Osteoblast (primary cell): ENCODE measurements at regions not wholly inside any gene's neighbourhood (a gene's known extent, or its start where the extent isn't known, plus 50 kb on each side); places are given as distances from the start of the nearest gene placed in this dataset.
A peak's percentile ranks its signal among the peaks of the same experiment; 100 is the strongest.

ENCODE experiments used
- DNase-seq: peaks from one replicate; pipeline ENCODE4 v3.0.0; 2011; ENCODE audit warnings: low spot score, mixed read lengths; ENCODE audit not compliant: insufficient read length; ENCODE audit errors: missing footprints
- H2AFZ ChIP-seq: 2 replicates; pipeline ENCODE4 v1.6.0; 2011; ENCODE audit warnings: mild to moderate bottlenecking, low read length
- H3K27ac ChIP-seq: 2 replicates; pipeline ENCODE4 v1.5.1; 2011; ENCODE audit warnings: mild to moderate bottlenecking, low read depth, low read length, moderate library complexity
- H3K27me3 ChIP-seq: 2 replicates; pipeline ENCODE4 v1.6.0; 2012; ENCODE audit warnings: mild to moderate bottlenecking, control low read depth, inconsistent platforms, low read length, moderate library complexity; ENCODE audit not compliant: insufficient read depth
- H3K36me3 ChIP-seq: 2 replicates; pipeline ENCODE4 v1.5.1; 2011; ENCODE audit warnings: mild to moderate bottlenecking, low read length, control low read depth, moderate library complexity; ENCODE audit not compliant: insufficient read depth
- H3K4me1 ChIP-seq: 2 replicates; pipeline ENCODE4 v1.5.1; 2011; ENCODE audit warnings: mild to moderate bottlenecking, low read length, control low read depth, moderate library complexity; ENCODE audit not compliant: insufficient read depth
- H3K4me2 ChIP-seq: 2 replicates; pipeline ENCODE4 v1.6.0; 2011; ENCODE audit warnings: mild to moderate bottlenecking, low read length; ENCODE audit not compliant: insufficient read depth
- H3K4me3 ChIP-seq: fragments of 200-600 bp; sonication (generic); 3 replicates; pipeline ENCODE4 v1.5.1; 2012; ENCODE audit warnings: mild to moderate bottlenecking, low read length, inconsistent platforms; ENCODE audit not compliant: insufficient read depth
- H3K79me2 ChIP-seq: 2 replicates; pipeline ENCODE4 v1.6.0; 2012; ENCODE audit warnings: mild to moderate bottlenecking, low read length, control low read depth, inconsistent platforms; ENCODE audit not compliant: insufficient read depth
- H3K9me3 ChIP-seq: 2 replicates; pipeline ENCODE4 v1.5.1; 2011; ENCODE audit warnings: low read depth, low read length, control low read depth
- H4K20me1 ChIP-seq: 2 replicates; pipeline ENCODE4 v1.6.0; 2012; ENCODE audit warnings: mild to moderate bottlenecking, low read length, control low read depth; ENCODE audit not compliant: insufficient read depth
- CTCF ChIP-seq: IDR thresholded peaks from 2 replicates; pipeline ENCODE4 v1.5.1; 2011; ENCODE audit warnings: mild to moderate bottlenecking, low read depth, low read length, moderate library complexity; ENCODE audit errors: extremely low read depth

GRCh38 chr15:96585484-96586386 lies 255.2 kb downstream of the NR2F2 start:
- Histone ChIP-seq H4K20me1 (no peaks in the 10 kb centered on the region), H3K4me1 (no peaks in the 10 kb centered on the region), H3K27me3 (no peaks in the 10 kb centered on the region), H3K4me2 (no peak overlapping the region), H3K79me2 (no peaks in the 10 kb centered on the region), H3K4me3 (no peak overlapping the region), H3K27ac (no peak overlapping the region), H3K36me3 (no peaks in the 10 kb centered on the region), H3K9me3 (no peaks in the 10 kb centered on the region), H2AFZ (no peak overlapping the region)
- DNase-seq: peak; percentile 9
- TF ChIP-seq CTCF: no peak

- Histone ChIP-seq H3K36me3 (no peaks in the 10 kb centered on the region), H4K20me1 (no peaks in the 10 kb centered on the region), H3K4me1 (no peaks in the 10 kb centered on the region), H3K27ac (no peak overlapping the region), H3K4me3 (no peak overlapping the region), H3K9me3 (no peaks in the 10 kb centered on the region), H3K79me2 (no peaks in the 10 kb centered on the region), H3K27me3 (no peaks in the 10 kb centered on the region), H2AFZ (no peak overlapping the region), H3K4me2 (no peak overlapping the region)
- no peak for TF ChIP-seq CTCF
- peak; percentile 3 for DNase-seq
These were observed 256.4 kb downstream of the NR2F2 start for GRCh38 chr15:96586901-96587300.

GRCh38 chr15:96589864-96590263 lies 259.4 kb downstream of the NR2F2 start:
- no peak overlapping the region for H2AFZ ChIP-seq
- H3K79me2 ChIP-seq: no peaks in the 10 kb centered on the region
- TF ChIP-seq CTCF: no peak
- no peak overlapping the region for H3K4me2 ChIP-seq
- H4K20me1 ChIP-seq: no peaks in the 10 kb centered on the region
- no peaks in the 10 kb centered on the region for H3K27me3 ChIP-seq
- H3K9me3 ChIP-seq: no peaks in the 10 kb centered on the region
- H3K4me1 ChIP-seq: no peaks in the 10 kb centered on the region
- no peak overlapping the region for H3K4me3 ChIP-seq
- no peaks in the 10 kb centered on the region for H3K36me3 ChIP-seq
- no peak for DNase-seq
- H3K27ac ChIP-seq: no peak overlapping the region

GRCh38 chr15:96593735-96594134 lies 263.2 kb downstream of the NR2F2 start:
- Histone ChIP-seq H3K4me2 (no peak overlapping the region), H2AFZ (no peak overlapping the region), H4K20me1 (no peaks in the 10 kb centered on the region), H3K79me2 (no peaks in the 10 kb centered on the region), H3K4me1 (no peaks in the 10 kb centered on the region), H3K9me3 (no peaks in the 10 kb centered on the region), H3K36me3 (no peaks in the 10 kb centered on the region), H3K4me3 (no peak overlapping the region), H3K27ac (no peak overlapping the region), H3K27me3 (no peaks in the 10 kb centered on the region)
- TF ChIP-seq CTCF: no peak
- no peak for DNase-seq
